ENCODE measurements at regions not wholly inside any gene's neighbourhood (a gene's known extent, or its start where the extent isn't known, plus 50 kb on each side); places are given as distances from the start of the nearest gene placed in this dataset.

- Histone ChIP-seq H2AFZ (ENCODE audit: low read depth, low read length) (no peak overlapping the region), H3K9me3 (ENCODE audit: low read length) (no peaks in the 10 kb centered on the region), H3K27me3 (ENCODE audit: insufficient read depth, low read depth, low read length) (no peaks in the 10 kb centered on the region), H3K79me2 (replicated peaks; ENCODE audit: insufficient read depth, low read length) (no peaks in the 10 kb centered on the region), H3K4me2 (ENCODE audit: low read length) (no peak overlapping the region), H3K36me3 (ENCODE audit: insufficient read depth, low read length) (no peaks in the 10 kb centered on the region), H4K20me1 (ENCODE audit: insufficient read depth) (no peaks in the 10 kb centered on the region), H3K9me2 (ENCODE audit: insufficient read depth, low read length) (no peaks in the 10 kb centered on the region), H3F3A (ENCODE audit: insufficient read depth, low read length, poor library complexity, severe bottlenecking) (no peaks in the 10 kb centered on the region), H3K4me3 (ENCODE audit: low read length) (no peak overlapping the region), H3K27ac (ENCODE audit: low read length) (no peak overlapping the region), H3K9ac (ENCODE audit: low read length) (no peak overlapping the region)
- no peak for TF ChIP-seq MXI1 (conservative IDR thresholded peaks at IDR 0.05; ENCODE audit: poor library complexity, severe bottlenecking)
- TF ChIP-seq TAF1 (IDR thresholded peaks at IDR 0.05; ENCODE audit: low read depth): no peak
- TF ChIP-seq RAD21 (conservative IDR thresholded peaks at IDR 0.05): no peak
- no peak for TF ChIP-seq REST (IDR thresholded peaks at IDR 0.05; ENCODE audit: borderline replicate concordance)
- no peak for TF ChIP-seq EP300 (conservative IDR thresholded peaks at IDR 0.05; ENCODE audit: poor library complexity, severe bottlenecking)
- TF ChIP-seq EZH2 (IDR thresholded peaks at IDR 0.05; ENCODE audit: borderline replicate concordance, insufficient read depth, low read length, poor library complexity, severe bottlenecking): no peak
- TF ChIP-seq POLR2AphosphoS5 (IDR thresholded peaks at IDR 0.05): no peak
- no peak for TF ChIP-seq SMC3 (conservative IDR thresholded peaks at IDR 0.05; ENCODE audit: poor library complexity)
- no peak for TF ChIP-seq CTCF (IDR thresholded peaks at IDR 0.05; ENCODE audit: poor library complexity, severe bottlenecking)
Measured at GRCh38 chr1:187047298-187047697, 218.5 kb downstream of the PLA2G4A start.

DNA sequence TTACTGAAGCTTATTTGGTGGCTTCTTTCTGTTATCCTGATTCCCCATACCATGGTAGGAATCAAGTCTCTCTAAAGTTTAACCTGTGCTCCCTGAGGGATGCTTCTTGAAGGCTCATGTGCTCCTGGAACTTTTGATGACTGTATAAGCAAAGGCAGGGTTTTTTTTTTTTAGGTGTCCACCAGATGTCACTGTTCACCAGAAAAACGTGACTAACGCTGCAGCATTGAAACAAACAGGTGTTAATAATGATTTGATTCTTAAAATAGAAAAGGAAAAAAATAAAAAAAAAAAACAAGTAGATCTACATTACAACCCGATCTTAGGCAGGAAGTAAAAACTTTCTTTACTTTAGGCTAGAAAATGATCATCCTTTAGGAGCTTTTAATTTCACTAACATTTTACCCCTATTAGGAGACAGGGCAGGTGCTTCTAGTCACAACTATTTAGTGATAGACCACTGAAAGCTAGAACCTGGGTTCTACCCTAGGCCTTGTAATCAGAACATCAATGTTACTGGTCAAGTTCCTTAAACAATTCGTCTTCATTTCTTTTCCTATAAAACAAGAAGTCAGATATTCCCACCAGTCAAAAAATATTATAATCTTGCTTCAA lies 223.0 kb downstream of the PLA2G4A start:
- Histone ChIP-seq H2AFZ (ENCODE audit: low read depth, low read length) (no peak overlapping the region), H3F3A (ENCODE audit: insufficient read depth, low read length, poor library complexity, severe bottlenecking) (no peaks in the 10 kb centered on the region), H4K20me1 (ENCODE audit: insufficient read depth) (no peaks in the 10 kb centered on the region), H3K27me3 (ENCODE audit: insufficient read depth, low read depth, low read length) (no peaks in the 10 kb centered on the region), H3K36me3 (ENCODE audit: insufficient read depth, low read length) (no peaks in the 10 kb centered on the region), H3K4me2 (ENCODE audit: low read length) (no peak overlapping the region), H3K4me3 (ENCODE audit: low read length) (no peak overlapping the region), H3K9me3 (ENCODE audit: low read length) (no peaks in the 10 kb centered on the region), H3K9ac (ENCODE audit: low read length) (no peak overlapping the region), H3K27ac (ENCODE audit: low read length) (no peak overlapping the region), H3K9me2 (ENCODE audit: insufficient read depth, low read length) (no peaks in the 10 kb centered on the region), H3K79me2 (replicated peaks; ENCODE audit: insufficient read depth, low read length) (no peaks in the 10 kb centered on the region)
- TF ChIP-seq EZH2 (IDR thresholded peaks at IDR 0.05; ENCODE audit: borderline replicate concordance, insufficient read depth, low read length, poor library complexity, severe bottlenecking): no peak
- peak; percentile 80 for TF ChIP-seq CTCF (IDR thresholded peaks at IDR 0.05; ENCODE audit: poor library complexity, severe bottlenecking)
- TF ChIP-seq TAF1 (IDR thresholded peaks at IDR 0.05; ENCODE audit: low read depth): no peak
- TF ChIP-seq SMC3 (conservative IDR thresholded peaks at IDR 0.05; ENCODE audit: poor library complexity): peak; percentile 79
- peak; percentile 84 for TF ChIP-seq RAD21 (conservative IDR thresholded peaks at IDR 0.05)
- TF ChIP-seq REST (IDR thresholded peaks at IDR 0.05; ENCODE audit: borderline replicate concordance): no peak
- no peak for TF ChIP-seq MXI1 (conservative IDR thresholded peaks at IDR 0.05; ENCODE audit: poor library complexity, severe bottlenecking)
